ENCODE measurements at regions not wholly inside any gene's neighbourhood (a gene's known extent, or its start where the extent isn't known, plus 50 kb on each side); places are given as distances from the start of the nearest gene placed in this dataset.

- TF ChIP-seq CTCF (IDR thresholded peaks at IDR 0.05) (no peak), POLR2A (IDR thresholded peaks at IDR 0.05) (no peak), POLR2AphosphoS5 (IDR thresholded peaks at IDR 0.05) (no peak)
Measured at GRCh38 chr14:55807881-55808379, 227.9 kb downstream of the KTN1 start.
